Peyer's patch (tissue), 4 donors: ENCODE measurements at regions not wholly inside any gene's neighbourhood (a gene's known extent, or its start where the extent isn't known, plus 50 kb on each side); places are given as distances from the start of the nearest gene placed in this dataset.

Source experiments
- DNase-seq, 3 donors: peaks; one replicate each; pipeline ENCODE4 v3.0.0-alpha.2; 2017 to 2019
- H3K27ac ChIP-seq, 4 donors: fragments of 200-600 bp; sonication (generic); one replicate each; pipeline ENCODE4 v1.5.1; 2016 to 2019
- H3K27me3 ChIP-seq, 2 donors: fragments of 200-600 bp; sonication (generic); one replicate each; pipeline ENCODE4 v1.5.1; 2019
- H3K36me3 ChIP-seq, 3 donors: fragments of 200-600 bp; sonication (generic); one replicate each; pipeline ENCODE4 v1.5.1; 2016 to 2019
- H3K4me1 ChIP-seq, 4 donors: fragments of 200-600 bp; sonication (generic); one replicate each; pipeline ENCODE4 v1.5.1; 2016 to 2019
- H3K4me3 ChIP-seq, 4 donors: fragments of 200-600 bp; sonication (generic); 1 replicate in 3 of 4; 2 replicates in 1 of 4; pipeline ENCODE4 v1.5.1; 2016 to 2019; ENCODE audit warnings: mild to moderate bottlenecking in 1 of 4
- H3K9me3 ChIP-seq, 4 donors: fragments of 200-600 bp; sonication (generic); one replicate each; pipeline ENCODE4 v1.5.1; 2016 to 2019; ENCODE audit warnings: mild to moderate bottlenecking in 1 of 4
- POLR2A ChIP-seq, 2 donors: fragments of 450-650 bp; IDR thresholded peaks; one replicate each; pipeline ENCODE4 v1.5.1; 2017; ENCODE audit warnings: antibody characterized with exemption in 2 of 2, mild to moderate bottlenecking in 2 of 2, moderate library complexity in 2 of 2
- TF ChIP-seq, protein P1 (sequence below), 6 experiments: fragments of 450-650 bp in 4 of 6; fragments of 200-600 bp in 2 of 6; sonication (generic) in 1 of 6; IDR thresholded peaks; one replicate each; pipeline ENCODE4 v1.5.1; 2017 to 2019; ENCODE audit warnings: antibody characterized with exemption in 6 of 6, mild to moderate bottlenecking in 3 of 6, moderate library complexity in 1 of 6

- TF ChIP-seq, protein P1, sequence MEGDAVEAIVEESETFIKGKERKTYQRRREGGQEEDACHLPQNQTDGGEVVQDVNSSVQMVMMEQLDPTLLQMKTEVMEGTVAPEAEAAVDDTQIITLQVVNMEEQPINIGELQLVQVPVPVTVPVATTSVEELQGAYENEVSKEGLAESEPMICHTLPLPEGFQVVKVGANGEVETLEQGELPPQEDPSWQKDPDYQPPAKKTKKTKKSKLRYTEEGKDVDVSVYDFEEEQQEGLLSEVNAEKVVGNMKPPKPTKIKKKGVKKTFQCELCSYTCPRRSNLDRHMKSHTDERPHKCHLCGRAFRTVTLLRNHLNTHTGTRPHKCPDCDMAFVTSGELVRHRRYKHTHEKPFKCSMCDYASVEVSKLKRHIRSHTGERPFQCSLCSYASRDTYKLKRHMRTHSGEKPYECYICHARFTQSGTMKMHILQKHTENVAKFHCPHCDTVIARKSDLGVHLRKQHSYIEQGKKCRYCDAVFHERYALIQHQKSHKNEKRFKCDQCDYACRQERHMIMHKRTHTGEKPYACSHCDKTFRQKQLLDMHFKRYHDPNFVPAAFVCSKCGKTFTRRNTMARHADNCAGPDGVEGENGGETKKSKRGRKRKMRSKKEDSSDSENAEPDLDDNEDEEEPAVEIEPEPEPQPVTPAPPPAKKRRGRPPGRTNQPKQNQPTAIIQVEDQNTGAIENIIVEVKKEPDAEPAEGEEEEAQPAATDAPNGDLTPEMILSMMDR (IDR thresholded peaks at IDR 0.05): no peak
- no peak for TF ChIP-seq POLR2A (IDR thresholded peaks at IDR 0.05)
- Histone ChIP-seq H3K36me3 (no peaks in the 10 kb centered on the region), H3K27me3 (no peaks in the 10 kb centered on the region), H3K9me3 (no peaks in the 10 kb centered on the region), H3K4me1 (no peaks in the 10 kb centered on the region), H3K27ac (no peak overlapping the region), H3K4me3 (no peak overlapping the region)
- DNase-seq: no peak
Measured at GRCh38 chr19:30677702-30678101, 305.5 kb downstream of the ZNF536 start.

GRCh38 chr19:30676990-30677679 lies 305.0 kb downstream of the ZNF536 start:
- TF ChIP-seq POLR2A (IDR thresholded peaks at IDR 0.05): no peak
- TF ChIP-seq, protein P1 (IDR thresholded peaks at IDR 0.05): no peak
- no peak overlapping the region for H3K27ac ChIP-seq

DNA sequence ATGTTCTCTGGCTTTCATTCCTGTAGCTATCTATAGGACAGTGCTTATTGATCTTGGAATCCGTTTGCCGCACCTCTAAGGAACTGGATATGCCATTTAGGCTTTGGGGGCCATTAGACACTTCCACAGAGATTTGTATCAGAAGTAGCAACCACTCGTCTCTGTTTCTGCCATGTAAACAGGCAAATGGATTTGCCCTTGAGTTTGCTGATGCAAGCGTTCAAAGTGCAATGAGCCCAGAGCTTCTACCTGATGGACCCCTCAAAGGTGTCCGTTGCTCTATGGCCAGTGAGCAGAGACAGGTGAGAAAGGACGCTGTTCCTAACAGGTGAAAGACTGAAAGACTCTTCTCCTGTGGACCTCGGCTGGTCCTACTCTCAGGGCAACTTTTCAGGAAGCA lies 302.9 kb downstream of the ZNF536 start:
- H3K4me3 ChIP-seq: no peak overlapping the region

More at GRCh38 chr19:30676990-30677679, 305.0 kb downstream of the ZNF536 start:
- Histone ChIP-seq H3K9me3 (no peaks in the 10 kb centered on the region), H3K4me3 (no peak overlapping the region), H3K4me1 (no peaks in the 10 kb centered on the region), H3K27me3 (no peaks in the 10 kb centered on the region), H3K36me3 (no peaks in the 10 kb centered on the region)
- no peak for DNase-seq

DNA sequence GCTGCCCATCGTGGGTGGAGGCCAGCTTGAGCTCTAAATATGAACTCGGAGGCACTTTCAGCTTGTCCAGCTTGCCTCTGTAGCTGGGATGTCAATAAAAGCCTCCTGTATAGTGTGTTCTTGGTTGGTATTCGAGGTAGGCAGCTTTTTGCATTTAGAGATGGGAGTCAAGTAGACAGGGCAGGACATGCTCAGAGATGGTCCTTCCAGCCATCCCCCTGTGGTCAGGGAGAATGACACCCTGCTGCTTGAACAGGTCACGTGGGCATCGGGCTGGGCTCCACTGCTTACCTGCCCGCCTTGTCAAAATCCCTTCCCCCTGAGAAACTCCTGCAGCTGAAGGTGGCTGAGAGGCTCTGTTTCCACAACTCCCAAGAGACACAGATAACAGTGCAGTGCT lies 302.5 kb downstream of the ZNF536 start:
- no peaks in the 10 kb centered on the region for H3K9me3 ChIP-seq
- no peak overlapping the region for H3K27ac ChIP-seq
- no peak for TF ChIP-seq POLR2A (IDR thresholded peaks at IDR 0.05)
- TF ChIP-seq, protein P1 (IDR thresholded peaks at IDR 0.05): no peak
- H3K36me3 ChIP-seq: no peaks in the 10 kb centered on the region
- H3K4me3 ChIP-seq: no peak overlapping the region
- DNase-seq: no peak
- no peaks in the 10 kb centered on the region for H3K27me3 ChIP-seq
- H3K4me1 ChIP-seq: no peaks in the 10 kb centered on the region

More for the DNA sequence above, 302.9 kb downstream of the ZNF536 start:
- no peaks in the 10 kb centered on the region for H3K27me3 ChIP-seq
- DNase-seq: no peak
- H3K4me1 ChIP-seq: no peaks in the 10 kb centered on the region
- H3K27ac ChIP-seq: no peak overlapping the region
- no peak for TF ChIP-seq POLR2A (IDR thresholded peaks at IDR 0.05)
- TF ChIP-seq, protein P1 (IDR thresholded peaks at IDR 0.05): no peak
- no peaks in the 10 kb centered on the region for H3K36me3 ChIP-seq
- H3K9me3 ChIP-seq: no peaks in the 10 kb centered on the region

DNA sequence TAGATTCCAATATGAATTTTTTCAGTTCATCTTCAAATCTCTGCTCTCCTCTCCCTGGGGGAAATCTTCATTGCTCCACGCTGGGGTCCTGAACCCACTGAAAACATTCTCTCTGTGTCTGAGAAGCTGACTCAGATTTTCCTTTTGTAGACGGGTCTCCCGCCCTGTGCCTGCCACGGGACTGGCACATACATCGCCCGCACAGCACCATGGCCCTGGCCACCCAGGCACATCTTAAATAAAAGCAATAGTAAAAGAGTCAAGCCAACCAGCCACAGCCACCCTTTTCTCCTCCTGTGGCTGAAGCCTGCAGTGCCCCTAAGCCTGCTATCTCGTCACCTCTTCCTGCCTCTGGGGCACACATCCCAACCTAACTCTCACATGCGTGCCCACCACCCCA lies 301.2 kb downstream of the ZNF536 start:
- H3K27ac ChIP-seq: no peak overlapping the region
- no peaks in the 10 kb centered on the region for H3K27me3 ChIP-seq
- no peak overlapping the region for H3K4me3 ChIP-seq
- no peaks in the 10 kb centered on the region for H3K4me1 ChIP-seq
- no peak for DNase-seq
- H3K9me3 ChIP-seq: no peaks in the 10 kb centered on the region
- no peaks in the 10 kb centered on the region for H3K36me3 ChIP-seq
- no peak for TF ChIP-seq POLR2A (IDR thresholded peaks at IDR 0.05)
- TF ChIP-seq, protein P1 (IDR thresholded peaks at IDR 0.05): no peak
